ENCODE measurements at regions not wholly inside any gene's neighbourhood (a gene's known extent, or its start where the extent isn't known, plus 50 kb on each side); places are given as distances from the start of the nearest gene placed in this dataset.

DNA sequence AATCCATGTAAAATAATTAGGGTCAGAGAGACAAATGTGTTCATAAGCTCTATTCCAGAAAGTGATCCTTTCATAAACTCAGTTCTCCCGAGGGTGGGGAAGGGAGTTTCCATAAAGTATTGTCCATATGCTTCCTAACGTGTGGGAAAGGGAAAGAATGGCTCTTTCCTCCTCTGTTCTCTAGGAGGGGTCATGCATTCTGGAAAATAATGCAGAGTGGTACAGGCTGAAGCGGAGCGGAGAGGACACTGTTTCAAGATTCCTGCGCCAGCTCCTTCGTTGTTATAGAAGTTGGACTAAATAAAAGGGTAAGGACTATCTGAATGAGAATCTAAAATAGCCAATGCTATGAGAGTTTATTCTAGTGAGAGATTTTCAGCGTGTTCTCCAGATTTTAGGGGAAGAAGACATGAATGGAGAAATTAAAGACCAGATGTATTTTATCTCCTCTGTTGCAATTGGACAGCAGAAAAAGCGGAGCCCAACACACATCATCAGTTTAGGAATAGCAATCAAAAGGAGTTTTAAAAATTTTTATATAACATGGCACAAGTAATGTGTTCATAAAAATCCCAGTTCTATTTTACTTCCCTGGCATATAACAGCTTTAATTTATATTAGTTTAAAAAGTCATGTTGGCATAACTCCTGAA is 166.9 kb upstream of the MPDZ start:
- H3K36me3 ChIP-seq (ENCODE audit: insufficient read depth in 1 of 2, low read depth in 1 of 2): no peaks in the 10 kb centered on the region
- ATAC-seq (no peak), DNase-seq (no peak)
- intact Hi-C loops (cut with DNase I): loop anchor here in 1 of 2 donors (10.0 kb wide), 1 partner anchor 108 kb away; no protein-coding TSS in a partner anchor
- H3K9me3 ChIP-seq: no peaks in the 10 kb centered on the region
- H3K4me1 ChIP-seq: peaks cover 23% of the 10 kb centered on the region
- peak overlapping the region; percentile 24 for H3K4me3 ChIP-seq
- no peaks in the 10 kb centered on the region for H3K27me3 ChIP-seq (ENCODE audit: insufficient read depth in 3 of 3, low read length in 2 of 3)
- H3K27ac ChIP-seq: peak overlapping the region; percentile 34
- TF ChIP-seq, protein P1, sequence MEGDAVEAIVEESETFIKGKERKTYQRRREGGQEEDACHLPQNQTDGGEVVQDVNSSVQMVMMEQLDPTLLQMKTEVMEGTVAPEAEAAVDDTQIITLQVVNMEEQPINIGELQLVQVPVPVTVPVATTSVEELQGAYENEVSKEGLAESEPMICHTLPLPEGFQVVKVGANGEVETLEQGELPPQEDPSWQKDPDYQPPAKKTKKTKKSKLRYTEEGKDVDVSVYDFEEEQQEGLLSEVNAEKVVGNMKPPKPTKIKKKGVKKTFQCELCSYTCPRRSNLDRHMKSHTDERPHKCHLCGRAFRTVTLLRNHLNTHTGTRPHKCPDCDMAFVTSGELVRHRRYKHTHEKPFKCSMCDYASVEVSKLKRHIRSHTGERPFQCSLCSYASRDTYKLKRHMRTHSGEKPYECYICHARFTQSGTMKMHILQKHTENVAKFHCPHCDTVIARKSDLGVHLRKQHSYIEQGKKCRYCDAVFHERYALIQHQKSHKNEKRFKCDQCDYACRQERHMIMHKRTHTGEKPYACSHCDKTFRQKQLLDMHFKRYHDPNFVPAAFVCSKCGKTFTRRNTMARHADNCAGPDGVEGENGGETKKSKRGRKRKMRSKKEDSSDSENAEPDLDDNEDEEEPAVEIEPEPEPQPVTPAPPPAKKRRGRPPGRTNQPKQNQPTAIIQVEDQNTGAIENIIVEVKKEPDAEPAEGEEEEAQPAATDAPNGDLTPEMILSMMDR (IDR thresholded peaks at IDR 0.05): no peak
- 48 to 56% (median 52%) methylated on average over 8 of the region's 8 CpGs for WGBS, 3 donors

DNA sequence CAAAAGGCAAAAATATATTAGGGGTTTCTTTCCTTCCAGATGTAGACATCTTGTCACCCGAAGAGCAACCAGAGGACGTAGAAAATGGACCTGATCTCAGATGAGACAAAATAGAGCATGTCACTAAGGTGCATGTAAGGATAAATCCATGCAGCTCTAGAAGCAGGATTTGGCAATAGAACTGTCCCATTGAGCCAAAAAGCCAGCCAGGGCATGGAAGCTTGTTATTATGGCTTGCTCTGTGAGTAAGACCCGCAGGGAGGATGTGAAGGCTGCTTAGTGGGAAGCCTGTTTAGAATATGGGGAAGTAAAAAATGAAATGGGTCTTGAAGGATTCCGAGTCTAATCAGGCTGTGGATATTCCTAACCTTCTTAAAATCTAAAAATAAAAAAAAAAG is 165.6 kb upstream of the MPDZ start:
- ATAC-seq: peak; percentile 42 to 77 (median 64)

DNA sequence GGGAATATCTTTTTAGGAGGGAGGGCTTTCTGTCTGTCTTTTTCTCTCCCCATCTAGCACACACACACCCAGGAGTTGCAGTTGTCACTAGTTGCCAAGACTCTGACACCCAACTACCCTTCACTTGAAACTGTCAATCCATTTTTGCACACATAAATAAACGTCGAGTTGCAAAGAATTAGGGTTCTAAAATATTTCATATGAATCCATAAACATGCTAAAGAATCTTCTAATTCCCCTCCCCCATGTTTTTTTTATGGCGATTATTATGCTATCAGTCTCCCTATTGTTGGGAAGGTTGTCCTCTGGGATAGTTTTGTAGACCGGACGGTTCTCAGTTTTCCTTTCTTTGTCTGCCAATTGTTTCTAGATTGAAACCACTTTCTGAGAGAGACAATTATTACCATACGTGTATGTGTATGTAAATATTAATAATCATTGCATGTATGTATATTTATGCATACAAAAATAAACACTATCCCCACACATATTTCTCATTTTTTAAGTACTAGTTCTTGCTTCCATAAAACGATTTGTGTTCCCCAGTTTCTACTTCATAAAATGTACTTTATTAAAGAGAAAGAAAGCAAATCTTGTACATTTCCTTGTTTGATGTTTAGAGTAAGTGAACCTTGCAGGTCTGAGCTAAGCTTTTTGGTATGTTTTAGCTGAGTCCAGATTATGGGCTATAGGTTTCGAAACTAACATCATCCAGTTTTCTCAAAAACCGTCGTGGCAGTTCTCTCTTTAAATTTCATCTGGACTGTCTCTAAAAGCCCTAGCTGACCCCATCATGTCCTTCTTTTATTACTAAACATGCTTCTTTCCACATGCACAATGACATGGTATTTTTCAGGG is 165.0 kb upstream of the MPDZ start:
- TF ChIP-seq, protein P1 (IDR thresholded peaks at IDR 0.05): no peak
- intact Hi-C loops (cut with DNase I): loop anchor here in 1 of 2 donors (10.0 kb wide), 1 partner anchor 110 kb away; no protein-coding TSS in a partner anchor
- no peaks in the 10 kb centered on the region for H3K27me3 ChIP-seq (ENCODE audit: insufficient read depth in 3 of 3, low read length in 2 of 3)
- 13 to 28% (median 19%) methylated on average over 10 of the region's 10 CpGs for WGBS, 3 donors
- H3K4me3 ChIP-seq: peak overlapping the region; percentile 58
- no peaks in the 10 kb centered on the region for H3K36me3 ChIP-seq (ENCODE audit: insufficient read depth in 1 of 2, low read depth in 1 of 2)
- ATAC-seq: peak in 3 of 4 donors; percentile 17 to 68 (median 58)
- H3K9me3 ChIP-seq: no peaks in the 10 kb centered on the region
- no peak for DNase-seq
- peak overlapping the region; percentile 34 for H3K27ac ChIP-seq
- peaks cover 29% of the 10 kb centered on the region for H3K4me1 ChIP-seq

More for the DNA sequence above, 165.6 kb upstream of the MPDZ start:
- Histone ChIP-seq H3K9me3 (no peaks in the 10 kb centered on the region), H3K27me3 (ENCODE audit: insufficient read depth in 3 of 3, low read length in 2 of 3) (no peaks in the 10 kb centered on the region), H3K4me1 (peaks cover 23% of the 10 kb centered on the region), H3K27ac (peak overlapping the region; percentile 34), H3K4me3 (peak overlapping the region; percentile 58), H3K36me3 (ENCODE audit: insufficient read depth in 1 of 2, low read depth in 1 of 2) (no peaks in the 10 kb centered on the region)
- TF ChIP-seq, protein P1 (IDR thresholded peaks at IDR 0.05): no peak
- intact Hi-C loops (cut with DNase I): loop anchor here in 1 of 2 donors (10.0 kb wide), 1 partner anchor 110 kb away; no protein-coding TSS in a partner anchor
- peak in 1 of 2 donors; percentile 27 for DNase-seq
- WGBS, 3 donors: 18 to 31% (median 21%) methylated on average over 4 of the region's 4 CpGs

DNA sequence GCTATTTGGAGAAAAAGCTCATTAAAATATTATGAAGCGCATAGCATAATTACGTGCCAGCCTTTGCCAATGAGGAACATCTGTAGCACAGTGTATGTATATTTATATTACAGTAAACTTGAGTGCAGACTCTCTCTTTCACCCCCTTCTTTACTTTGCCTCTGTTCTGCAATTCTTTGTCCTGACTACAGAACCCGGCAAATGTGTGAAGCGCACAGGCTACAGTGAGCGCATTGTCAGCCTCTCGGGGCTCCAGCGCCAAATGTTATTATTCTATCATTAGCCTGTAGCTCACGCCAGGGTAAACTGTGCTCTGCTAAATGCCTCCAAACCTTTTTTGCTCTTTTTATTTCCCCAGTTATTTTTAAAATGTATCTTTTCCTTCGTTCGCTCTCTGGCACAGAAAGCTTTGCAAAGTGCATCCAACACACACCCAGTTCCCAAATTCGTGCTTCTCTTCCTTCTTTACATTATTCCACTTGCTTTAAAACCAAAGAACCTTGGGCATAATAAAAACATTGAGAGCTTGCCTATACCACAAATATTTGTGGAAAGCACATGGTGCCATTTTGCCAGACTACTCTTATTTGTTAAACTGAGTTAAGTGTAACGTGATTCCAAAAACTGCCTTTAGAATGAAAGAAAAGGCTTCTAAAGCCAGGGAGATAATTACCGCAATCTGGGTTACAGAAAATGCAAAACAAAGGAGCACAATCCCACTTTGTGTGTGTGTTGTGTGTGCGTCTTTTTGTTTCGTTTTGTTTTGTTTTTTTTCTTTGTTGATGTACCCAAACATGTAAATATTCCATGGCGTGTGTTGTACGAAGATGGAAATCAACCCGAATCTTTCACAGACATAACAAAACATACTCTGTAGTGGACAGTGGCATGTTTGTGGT is 164.1 kb upstream of the MPDZ start:
- H3K4me3 ChIP-seq: peak overlapping the region; percentile 58
- no peaks in the 10 kb centered on the region for H3K27me3 ChIP-seq (ENCODE audit: insufficient read depth in 3 of 3, low read length in 2 of 3)
- H3K4me1 ChIP-seq: peaks cover 29% of the 10 kb centered on the region
- no peaks in the 10 kb centered on the region for H3K9me3 ChIP-seq
- ATAC-seq (peak; percentile 41 to 68 (median 55)), DNase-seq (peak in 1 of 2 donors; percentile 32)
- intact Hi-C loops (cut with DNase I): loop anchor here in 1 of 2 donors (10.0 kb wide), 1 partner anchor 111 kb away; no protein-coding TSS in a partner anchor
- WGBS, 3 donors: 20 to 34% (median 21%) methylated on average over 18 of the region's 18 CpGs
- H3K36me3 ChIP-seq (ENCODE audit: insufficient read depth in 1 of 2, low read depth in 1 of 2): no peaks in the 10 kb centered on the region
- TF ChIP-seq, protein P1 (IDR thresholded peaks at IDR 0.05): no peak
- H3K27ac ChIP-seq: peak overlapping the region; percentile 34
